ENCODE measurements at regions not wholly inside any gene's neighbourhood (a gene's known extent, or its start where the extent isn't known, plus 50 kb on each side); places are given as distances from the start of the nearest gene placed in this dataset.

DNA sequence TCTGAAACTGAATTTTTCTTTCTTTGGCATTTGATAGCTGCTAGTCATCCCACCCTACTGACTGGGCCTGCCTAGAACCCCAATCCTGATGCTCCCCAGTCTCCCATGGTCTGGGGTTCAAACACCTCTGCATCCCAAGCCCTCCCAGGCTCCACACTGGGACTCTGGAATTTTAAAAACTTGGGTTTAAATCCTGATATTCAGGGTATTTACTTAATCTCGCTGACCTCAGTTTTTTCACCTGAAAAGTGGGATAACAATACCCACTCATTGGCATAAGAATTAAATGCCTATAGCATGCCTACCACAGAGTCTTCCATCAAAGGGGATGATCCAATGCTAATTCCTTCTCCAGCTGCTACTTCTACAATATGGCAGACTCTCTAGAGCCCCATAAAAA lies 264.4 kb downstream of the NPIPA8 start:
- no peak overlapping the region for H3K4me3 ChIP-seq (ENCODE audit: low read length)
- DNase-seq (ENCODE audit: low read depth), result no peak
- TF ChIP-seq, protein P1, sequence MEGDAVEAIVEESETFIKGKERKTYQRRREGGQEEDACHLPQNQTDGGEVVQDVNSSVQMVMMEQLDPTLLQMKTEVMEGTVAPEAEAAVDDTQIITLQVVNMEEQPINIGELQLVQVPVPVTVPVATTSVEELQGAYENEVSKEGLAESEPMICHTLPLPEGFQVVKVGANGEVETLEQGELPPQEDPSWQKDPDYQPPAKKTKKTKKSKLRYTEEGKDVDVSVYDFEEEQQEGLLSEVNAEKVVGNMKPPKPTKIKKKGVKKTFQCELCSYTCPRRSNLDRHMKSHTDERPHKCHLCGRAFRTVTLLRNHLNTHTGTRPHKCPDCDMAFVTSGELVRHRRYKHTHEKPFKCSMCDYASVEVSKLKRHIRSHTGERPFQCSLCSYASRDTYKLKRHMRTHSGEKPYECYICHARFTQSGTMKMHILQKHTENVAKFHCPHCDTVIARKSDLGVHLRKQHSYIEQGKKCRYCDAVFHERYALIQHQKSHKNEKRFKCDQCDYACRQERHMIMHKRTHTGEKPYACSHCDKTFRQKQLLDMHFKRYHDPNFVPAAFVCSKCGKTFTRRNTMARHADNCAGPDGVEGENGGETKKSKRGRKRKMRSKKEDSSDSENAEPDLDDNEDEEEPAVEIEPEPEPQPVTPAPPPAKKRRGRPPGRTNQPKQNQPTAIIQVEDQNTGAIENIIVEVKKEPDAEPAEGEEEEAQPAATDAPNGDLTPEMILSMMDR (conservative IDR thresholded peaks at IDR 0.05; ENCODE audit: low read depth, low read length), result no peak

DNA sequence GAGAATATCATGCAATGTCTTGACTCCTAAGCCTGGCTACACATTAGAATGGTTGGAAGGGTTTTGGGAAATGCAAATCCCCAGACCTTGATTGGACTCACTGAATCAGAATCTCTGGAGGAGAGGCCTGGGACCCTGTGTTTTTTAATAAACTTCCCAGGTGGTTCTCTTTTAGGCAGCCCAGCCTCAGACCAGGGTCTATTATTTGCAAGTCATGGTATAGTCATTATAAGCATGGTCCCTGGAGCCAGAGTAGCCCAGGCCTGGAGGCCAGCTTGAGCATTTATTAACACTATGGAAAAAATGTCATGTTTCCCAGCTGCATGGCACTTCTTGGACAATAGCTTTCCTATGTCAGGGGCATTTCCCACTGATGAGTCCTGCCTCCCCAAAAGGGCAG lies 266.9 kb downstream of the NPIPA8 start:
- TF ChIP-seq, protein P1 (conservative IDR thresholded peaks at IDR 0.05; ENCODE audit: low read depth, low read length), result no peak
- no peak overlapping the region for H3K4me3 ChIP-seq (ENCODE audit: low read length)
- DNase-seq (ENCODE audit: low read depth), result no peak

DNA sequence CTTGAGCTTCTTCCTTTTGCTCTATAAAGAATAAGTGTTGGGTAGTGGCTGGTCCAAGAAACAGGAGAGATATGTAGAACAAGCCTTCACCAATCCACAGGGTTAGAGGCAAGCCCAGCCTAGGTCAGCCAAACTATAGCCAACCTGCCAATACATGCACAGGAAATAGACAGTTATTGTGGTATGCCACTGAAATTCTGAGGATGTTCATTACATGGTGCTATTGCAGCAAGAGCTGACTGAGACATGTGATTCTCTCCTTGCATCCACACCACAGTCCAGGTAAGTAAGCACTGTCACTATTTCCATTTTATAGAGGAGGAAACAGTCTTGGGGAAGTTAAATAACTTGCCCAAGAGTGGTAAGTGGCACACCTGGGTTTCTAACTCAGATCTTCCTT lies 268.1 kb downstream of the NPIPA8 start:
- no peak for DNase-seq (ENCODE audit: low read depth)
- TF ChIP-seq, protein P1 (conservative IDR thresholded peaks at IDR 0.05; ENCODE audit: low read depth, low read length), result no peak
- H3K4me3 ChIP-seq (ENCODE audit: low read length), result no peak overlapping the region

DNA sequence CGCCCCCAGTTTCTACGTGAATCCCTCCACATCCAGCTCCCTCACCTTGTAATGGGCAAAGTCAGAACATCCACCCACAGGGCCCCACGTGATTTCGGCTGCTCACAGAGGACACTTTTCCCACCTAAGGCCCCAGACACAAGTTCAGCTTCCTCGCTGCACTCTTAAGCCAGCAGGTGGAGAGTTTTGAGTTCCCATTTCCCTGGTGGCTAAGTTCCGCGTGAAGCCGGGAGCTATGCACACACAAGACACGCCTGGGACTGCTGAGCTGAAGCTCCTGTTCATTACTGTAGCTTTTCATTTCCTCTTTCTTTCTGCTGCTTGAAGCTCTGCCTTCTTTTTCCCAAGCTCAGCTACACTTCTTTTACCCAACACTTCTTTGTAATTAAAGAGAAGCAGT lies 273.8 kb downstream of the NPIPA8 start:
- no peak for DNase-seq (ENCODE audit: low read depth)
- H3K4me3 ChIP-seq (ENCODE audit: low read length), result no peak overlapping the region
- TF ChIP-seq, protein P1 (conservative IDR thresholded peaks at IDR 0.05; ENCODE audit: low read depth, low read length), result no peak

DNA sequence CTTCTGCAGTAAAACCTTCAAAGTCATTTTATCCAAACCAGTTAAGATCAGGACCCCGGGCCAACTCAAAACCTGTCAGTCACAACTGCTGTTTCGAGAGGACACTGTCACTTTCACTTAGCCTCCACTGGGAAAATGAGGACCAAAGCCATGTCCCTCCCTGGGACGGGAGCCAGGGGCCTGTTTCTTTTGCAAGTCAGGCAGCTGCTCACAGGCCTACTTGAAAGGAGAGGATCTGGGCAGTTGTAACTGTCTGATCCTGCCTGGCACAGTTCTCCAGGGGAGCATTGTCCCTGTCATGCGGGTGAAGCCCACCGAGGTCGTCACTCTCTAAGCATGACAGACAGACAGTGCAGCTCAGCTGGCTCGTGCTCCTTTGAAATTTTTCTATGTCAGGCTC lies 276.2 kb downstream of the NPIPA8 start:
- TF ChIP-seq, protein P1 (conservative IDR thresholded peaks at IDR 0.05; ENCODE audit: low read depth, low read length), result no peak
- no peak for DNase-seq (ENCODE audit: low read depth)
- H3K4me3 ChIP-seq (ENCODE audit: low read length), result no peak overlapping the region

DNA sequence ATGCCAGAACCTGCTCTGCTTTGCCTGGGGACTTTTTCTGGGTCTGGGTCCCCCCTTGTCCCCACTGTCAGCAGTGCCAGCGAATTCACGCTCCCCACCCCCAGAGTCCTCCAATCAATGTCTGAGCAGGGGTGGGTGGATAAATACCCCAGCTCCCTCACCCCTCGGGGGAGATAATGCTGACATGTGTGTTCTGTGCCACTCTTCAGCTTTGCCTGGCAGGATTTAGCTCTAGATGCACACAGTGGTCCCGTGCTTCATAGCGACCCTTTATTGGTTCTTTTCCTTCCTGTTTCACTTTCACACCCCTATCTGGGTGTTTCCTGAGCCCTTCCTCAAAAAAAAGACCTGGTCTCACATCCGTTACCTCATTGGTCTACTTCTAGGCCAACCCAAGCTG lies 277.0 kb downstream of the NPIPA8 start:
- TF ChIP-seq, protein P1 (conservative IDR thresholded peaks at IDR 0.05; ENCODE audit: low read depth, low read length), result no peak
- no peak overlapping the region for H3K4me3 ChIP-seq (ENCODE audit: low read length)
- DNase-seq (ENCODE audit: low read depth), result no peak

DNA sequence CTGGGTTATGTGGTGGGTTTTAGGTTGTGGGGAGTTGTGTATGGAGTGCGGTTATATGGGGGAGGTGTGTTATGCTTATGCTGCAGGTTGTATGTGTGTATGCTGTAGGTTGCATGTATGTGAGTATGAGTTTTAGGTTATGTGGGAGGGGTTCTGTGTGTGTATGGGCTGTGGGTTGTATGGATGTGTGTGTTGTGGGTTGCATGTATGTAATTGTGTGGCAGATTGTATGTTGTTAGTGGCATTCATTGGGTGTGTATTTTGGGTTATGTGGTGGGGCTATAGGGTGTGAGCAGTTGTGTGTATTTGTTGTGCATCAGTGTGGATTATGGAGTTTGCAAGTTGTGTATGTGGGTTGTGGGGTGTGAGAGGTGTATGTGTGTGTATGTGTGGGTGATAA lies 277.4 kb downstream of the NPIPA8 start:
- TF ChIP-seq, protein P1 (conservative IDR thresholded peaks at IDR 0.05; ENCODE audit: low read depth, low read length), result no peak
- no peak overlapping the region for H3K4me3 ChIP-seq (ENCODE audit: low read length)
- DNase-seq (ENCODE audit: low read depth), result no peak
